GM12872 (cell line): ENCODE measurements at regions not wholly inside any gene's neighbourhood (a gene's known extent, or its start where the extent isn't known, plus 50 kb on each side); places are given as distances from the start of the nearest gene placed in this dataset.

Experiments used
- TF ChIP-seq, protein P1 (sequence below): IDR thresholded peaks from 3 replicates; pipeline ENCODE4 v1.5.1; 2011; ENCODE audit warnings: low read depth, mild to moderate bottlenecking, low read length, moderate library complexity; ENCODE audit not compliant: insufficient read depth

- TF ChIP-seq, protein P1, sequence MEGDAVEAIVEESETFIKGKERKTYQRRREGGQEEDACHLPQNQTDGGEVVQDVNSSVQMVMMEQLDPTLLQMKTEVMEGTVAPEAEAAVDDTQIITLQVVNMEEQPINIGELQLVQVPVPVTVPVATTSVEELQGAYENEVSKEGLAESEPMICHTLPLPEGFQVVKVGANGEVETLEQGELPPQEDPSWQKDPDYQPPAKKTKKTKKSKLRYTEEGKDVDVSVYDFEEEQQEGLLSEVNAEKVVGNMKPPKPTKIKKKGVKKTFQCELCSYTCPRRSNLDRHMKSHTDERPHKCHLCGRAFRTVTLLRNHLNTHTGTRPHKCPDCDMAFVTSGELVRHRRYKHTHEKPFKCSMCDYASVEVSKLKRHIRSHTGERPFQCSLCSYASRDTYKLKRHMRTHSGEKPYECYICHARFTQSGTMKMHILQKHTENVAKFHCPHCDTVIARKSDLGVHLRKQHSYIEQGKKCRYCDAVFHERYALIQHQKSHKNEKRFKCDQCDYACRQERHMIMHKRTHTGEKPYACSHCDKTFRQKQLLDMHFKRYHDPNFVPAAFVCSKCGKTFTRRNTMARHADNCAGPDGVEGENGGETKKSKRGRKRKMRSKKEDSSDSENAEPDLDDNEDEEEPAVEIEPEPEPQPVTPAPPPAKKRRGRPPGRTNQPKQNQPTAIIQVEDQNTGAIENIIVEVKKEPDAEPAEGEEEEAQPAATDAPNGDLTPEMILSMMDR = no peak
Observed at GRCh38 chr4:123995936-123996335, 599.3 kb downstream of the SPRY1 start.

DNA sequence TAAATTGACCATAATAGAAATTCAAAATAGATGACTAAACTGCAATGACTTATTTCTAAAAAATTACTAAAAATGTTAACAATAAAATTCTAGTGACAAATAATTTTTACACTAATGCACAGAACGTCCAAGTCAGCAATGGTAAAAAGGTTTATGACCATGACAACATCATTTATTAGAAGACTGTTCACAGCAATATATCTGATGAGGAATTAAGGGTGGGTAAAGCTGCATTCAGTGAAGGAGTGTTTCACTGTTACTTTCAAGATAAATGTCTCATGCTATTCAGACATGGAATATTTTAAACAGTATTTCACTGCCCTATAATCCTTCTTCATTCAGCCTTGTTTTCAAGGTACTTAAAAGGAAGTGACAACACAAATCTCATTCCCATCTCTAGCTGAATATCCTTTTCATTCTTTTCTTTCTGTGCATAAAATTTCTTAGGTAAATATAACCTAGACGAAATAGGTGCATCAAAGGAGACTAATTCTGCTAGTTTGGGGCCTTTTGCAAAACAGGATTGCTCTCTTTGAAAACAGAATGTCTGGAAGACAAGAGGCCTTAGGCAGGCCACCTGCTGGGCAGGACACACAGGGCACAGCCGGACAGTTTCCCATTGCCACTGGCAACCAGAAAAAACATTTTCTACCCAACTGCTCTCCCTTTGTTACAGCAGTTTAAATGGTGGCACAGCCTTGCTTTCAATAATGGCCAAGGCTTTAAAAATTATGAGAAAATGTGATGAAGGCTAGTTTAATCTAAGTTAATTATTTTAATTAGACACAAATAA is 600.3 kb downstream of the SPRY1 start:
- TF ChIP-seq, protein P1 = no peak

- TF ChIP-seq, protein P1 = no peak
Observed at GRCh38 chr4:123997776-123998449, 601.3 kb downstream of the SPRY1 start.

DNA sequence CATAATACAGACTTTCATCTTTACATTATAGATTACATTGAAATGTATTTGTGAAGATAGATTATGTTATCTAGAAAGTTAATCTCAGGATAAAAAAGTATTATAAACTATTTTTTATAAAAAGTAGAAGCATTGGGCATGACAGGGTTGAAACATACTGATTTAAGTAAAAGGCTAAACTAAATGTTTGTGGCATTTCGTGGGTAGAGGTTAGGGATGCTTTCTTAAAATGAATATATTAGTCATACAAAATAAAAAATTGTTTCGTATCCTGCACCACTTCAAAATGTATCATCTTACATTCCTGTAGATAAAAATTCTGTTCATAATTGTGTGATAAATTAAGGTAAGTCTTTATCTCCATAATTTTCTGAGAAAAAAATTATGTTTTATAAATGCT is 603.6 kb downstream of the SPRY1 start:
- TF ChIP-seq, protein P1 = no peak

DNA sequence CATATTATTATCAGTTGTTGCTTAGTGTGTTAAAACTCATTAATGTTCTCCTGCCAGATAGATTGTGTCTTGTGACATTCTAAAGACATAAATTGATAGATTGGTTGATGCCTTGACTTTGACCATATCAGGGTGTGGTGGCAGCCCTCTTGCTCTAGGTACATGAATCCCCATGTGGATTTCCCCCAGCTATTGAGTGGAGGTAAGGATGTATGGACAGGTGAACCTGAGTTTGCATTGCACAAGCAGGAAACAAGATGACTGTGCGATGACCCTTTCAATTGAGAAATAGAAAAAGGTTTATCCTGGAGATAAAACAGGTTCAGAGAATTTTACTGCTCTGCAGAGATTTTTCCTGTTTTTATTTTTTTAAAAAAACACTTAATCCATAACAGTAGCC is 619.2 kb downstream of the SPRY1 start:
- TF ChIP-seq, protein P1 = no peak

DNA sequence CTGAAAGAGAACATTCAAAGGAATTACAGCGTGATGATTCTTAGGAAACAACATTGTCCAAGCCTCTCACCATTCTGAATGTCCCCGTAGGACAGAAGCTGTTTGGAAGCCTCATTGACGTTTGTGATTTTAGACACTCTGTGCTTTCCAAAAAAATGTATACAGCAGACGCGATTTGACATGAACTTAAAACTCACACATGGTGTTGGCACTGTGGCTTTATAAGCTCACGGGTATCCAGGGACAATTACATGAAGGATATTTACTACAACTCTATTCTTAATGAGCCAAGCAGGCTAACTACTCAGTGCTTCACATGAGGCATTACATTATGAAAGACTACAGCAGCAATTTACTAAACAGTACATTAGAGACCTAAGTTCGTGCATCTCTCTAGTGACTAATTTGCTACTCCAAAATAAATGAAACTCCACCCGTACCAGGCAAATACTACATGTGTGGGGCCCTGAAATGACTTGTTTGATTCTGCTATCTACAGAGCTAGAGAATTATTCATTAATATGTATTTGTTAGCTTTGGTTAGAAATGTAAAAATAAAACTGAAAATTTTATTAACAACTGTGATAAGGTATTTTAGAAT is 620.7 kb downstream of the SPRY1 start:
- TF ChIP-seq, protein P1 = no peak
